Neural progenitor cell (in vitro differentiated cells): ENCODE measurements at regions not wholly inside any gene's neighbourhood (a gene's known extent, or its start where the extent isn't known, plus 50 kb on each side); places are given as distances from the start of the nearest gene placed in this dataset.

Experiments used
- EZH2 ChIP-seq: fragments of 200-600 bp; sonication (generic); IDR thresholded peaks from 2 replicates; pipeline ENCODE4 v1.6.1; 2017; ENCODE audit warnings: antibody characterized with exemption, mild to moderate bottlenecking, moderate library complexity
- TF ChIP-seq, protein P1 (sequence below): fragments of 200-600 bp; sonication (generic); IDR thresholded peaks from 2 replicates; pipeline ENCODE4 v1.5.1; 2017; ENCODE audit warnings: antibody characterized with exemption, mild to moderate bottlenecking

DNA sequence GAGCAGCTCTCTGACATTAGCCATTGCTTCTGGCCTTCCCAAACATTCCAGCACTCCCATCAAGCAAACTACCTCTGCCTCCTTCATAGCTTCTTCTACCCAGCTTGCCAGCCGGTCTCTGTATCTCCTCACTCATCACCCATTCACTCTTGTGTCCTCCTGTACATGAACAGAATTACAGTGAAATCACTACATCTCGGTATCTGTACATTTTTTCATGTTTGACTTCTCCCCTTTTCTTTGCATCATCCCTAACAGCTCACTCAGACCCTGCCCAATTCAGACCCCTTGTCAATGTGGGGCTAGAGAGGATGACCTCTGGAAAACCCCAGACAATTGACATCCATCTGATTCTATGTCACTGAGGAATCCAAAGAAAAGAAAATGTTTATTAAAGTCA, 335.8 kb downstream of the TNS1 start:
- TF ChIP-seq, protein P1, sequence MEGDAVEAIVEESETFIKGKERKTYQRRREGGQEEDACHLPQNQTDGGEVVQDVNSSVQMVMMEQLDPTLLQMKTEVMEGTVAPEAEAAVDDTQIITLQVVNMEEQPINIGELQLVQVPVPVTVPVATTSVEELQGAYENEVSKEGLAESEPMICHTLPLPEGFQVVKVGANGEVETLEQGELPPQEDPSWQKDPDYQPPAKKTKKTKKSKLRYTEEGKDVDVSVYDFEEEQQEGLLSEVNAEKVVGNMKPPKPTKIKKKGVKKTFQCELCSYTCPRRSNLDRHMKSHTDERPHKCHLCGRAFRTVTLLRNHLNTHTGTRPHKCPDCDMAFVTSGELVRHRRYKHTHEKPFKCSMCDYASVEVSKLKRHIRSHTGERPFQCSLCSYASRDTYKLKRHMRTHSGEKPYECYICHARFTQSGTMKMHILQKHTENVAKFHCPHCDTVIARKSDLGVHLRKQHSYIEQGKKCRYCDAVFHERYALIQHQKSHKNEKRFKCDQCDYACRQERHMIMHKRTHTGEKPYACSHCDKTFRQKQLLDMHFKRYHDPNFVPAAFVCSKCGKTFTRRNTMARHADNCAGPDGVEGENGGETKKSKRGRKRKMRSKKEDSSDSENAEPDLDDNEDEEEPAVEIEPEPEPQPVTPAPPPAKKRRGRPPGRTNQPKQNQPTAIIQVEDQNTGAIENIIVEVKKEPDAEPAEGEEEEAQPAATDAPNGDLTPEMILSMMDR, result no peak
- no peak for TF ChIP-seq EZH2
